Medulla oblongata (tissue), 1 donor: ENCODE measurements at regions not wholly inside any gene's neighbourhood (a gene's known extent, or its start where the extent isn't known, plus 50 kb on each side); places are given as distances from the start of the nearest gene placed in this dataset.

Experiments used
- DNase-seq: peaks from one replicate; pipeline ENCODE4 v3.0.0-alpha.2; 2015; ENCODE audit errors: extremely low spot score

DNA sequence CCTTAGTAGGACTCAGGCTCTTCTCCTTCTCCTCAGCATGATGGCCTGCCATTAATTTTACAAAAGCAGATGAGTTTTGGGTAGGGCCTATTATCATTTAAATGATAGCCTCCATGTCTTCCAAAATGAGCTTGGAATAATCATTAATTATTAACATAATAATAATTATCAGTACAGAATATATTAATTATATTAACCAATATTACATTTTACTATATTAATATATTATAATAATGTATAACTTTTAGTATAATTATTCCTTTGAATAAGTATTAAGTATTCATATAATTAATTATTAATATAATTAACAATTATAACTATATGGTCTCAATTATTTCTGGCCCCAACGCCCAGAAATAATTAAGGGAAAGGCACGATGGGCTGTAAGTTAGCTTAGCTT is 318.6 kb upstream of the ADGRL4 start:
- DNase-seq = no peak

DNA sequence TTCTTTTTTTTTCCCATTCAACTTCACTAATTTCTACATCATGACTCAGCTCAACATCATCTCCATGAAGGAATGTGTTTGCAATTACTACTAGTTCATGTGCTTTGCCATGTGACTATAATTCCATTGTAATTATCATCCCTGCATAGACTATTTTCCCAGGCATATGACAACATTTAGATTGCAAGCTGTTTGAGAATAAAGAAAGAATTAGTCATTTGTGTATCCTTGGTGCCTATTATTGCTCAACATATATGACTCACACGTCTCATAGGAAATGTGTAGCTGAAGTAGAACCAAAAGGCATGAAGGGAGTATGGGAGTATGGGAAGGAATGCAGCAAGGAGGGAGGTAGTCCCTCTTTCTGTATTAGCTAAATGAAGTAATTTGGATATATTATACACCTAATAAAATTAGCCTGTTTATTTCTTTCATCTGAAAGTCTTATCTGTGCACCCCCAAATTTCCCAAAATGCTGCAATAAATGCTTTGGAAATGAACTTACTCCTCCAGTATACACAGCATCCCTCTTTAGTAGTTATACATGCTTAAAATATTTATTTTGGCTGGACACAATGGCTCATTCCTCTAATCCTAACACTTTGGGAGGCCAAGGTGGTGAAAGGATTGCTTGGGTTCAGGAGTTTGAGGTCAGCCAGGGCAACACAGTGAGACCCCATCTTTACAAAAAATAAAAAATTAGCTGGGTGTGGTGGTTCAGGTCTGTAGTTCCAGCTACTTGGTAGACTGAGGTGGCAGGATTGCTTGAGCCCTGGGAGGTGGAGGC is 316.9 kb upstream of the ADGRL4 start:
- no peak for DNase-seq

DNA sequence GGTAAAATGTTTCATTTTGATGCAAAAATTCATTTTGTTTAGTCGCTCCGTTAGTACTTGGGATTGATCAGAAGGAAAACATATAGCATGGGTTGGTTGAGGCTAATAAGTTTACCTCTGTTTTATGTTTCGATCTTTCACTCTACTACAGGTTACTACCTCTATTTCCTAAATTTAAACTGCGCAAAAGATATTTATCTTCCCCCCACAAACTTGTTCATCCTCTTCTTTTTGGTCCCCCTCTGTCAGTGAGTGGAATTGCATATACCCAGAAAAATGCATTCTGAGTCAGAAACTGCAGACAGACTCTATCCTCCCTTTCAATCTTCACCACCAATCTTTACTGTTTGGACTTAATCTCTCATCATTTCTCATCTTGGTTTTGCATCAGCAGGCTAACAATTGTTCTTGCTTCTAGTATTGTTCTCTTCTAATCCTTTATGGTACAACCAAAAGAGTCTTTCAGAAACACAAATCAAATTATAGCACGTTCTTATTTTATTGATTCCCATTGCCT is 316.0 kb upstream of the ADGRL4 start:
- no peak for DNase-seq

DNA sequence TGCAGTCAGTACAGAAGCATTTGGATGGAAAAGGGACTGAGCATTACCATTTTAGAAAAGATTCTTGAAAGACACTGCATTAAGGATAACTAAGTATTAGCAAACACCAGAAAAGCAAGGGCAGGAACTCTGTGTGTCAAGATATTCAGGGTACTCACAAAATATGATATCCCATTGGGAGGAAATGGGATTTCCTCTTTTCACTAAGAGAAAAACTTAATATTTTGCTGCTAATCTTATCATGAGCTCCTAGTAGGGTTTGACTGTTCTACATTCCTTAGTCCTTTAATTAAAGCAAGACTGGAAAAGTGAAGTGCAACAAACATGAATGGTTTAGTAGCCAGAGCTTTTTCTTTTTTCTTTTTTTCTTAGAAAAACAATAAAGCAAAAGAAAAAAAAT is 305.9 kb upstream of the ADGRL4 start:
- no peak for DNase-seq

DNA sequence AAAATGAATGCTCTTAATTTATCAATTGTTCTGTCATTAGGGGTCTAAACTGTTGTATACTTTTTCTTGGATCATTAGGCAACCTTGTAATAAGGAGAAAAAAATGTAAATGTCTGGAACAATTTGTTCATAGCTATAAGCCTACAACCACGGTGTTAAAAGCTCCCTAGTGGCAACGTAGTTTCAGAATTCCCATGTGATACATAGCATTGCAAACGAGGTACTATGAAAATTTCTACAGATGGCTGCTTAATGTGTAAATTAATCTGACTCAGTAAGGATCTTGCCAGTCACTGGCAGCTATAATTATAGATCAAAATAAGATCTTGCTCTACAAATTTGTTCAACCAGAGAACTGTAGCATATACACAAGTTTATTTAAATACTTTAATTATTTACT is 304.1 kb upstream of the ADGRL4 start:
- no peak for DNase-seq

DNA sequence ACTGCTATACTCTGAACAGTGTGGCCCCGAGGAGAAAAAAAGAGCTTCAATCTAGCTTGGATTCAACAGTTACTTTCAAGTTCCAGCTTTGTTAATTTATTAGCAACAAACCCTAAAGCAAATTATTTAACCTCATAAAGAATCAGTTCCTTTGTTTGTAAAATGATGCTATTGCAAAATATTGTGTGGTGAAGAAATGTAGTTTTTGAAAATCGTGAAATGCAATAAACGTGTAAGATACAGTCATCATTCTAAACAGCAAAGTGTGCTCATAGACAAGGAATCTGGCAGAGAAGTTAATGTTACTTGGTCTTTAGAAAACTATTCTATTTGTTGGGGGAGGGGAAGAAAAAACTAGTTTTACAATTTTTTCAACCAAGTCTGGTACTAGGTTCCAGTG is 297.6 kb upstream of the ADGRL4 start:
- DNase-seq = no peak

DNA sequence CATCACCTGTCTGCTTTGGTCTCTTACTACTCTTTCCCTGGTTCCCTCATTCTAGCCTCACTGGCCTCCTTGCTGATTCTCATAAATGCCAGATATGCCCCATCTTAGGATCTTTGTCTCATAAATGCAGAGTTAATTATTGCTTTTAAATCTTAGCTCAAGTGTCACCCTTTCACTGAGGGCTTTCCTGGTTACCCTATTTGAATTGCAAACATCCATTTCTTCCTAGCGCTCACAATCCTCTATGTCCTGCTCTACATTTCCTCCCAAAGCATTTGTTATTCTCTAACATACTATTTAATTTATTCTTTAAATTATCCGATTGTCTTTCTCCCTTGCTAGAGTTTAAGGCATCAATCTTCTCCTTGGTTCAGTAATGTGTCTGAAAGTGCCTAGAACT is 296.5 kb upstream of the ADGRL4 start:
- no peak for DNase-seq

DNA sequence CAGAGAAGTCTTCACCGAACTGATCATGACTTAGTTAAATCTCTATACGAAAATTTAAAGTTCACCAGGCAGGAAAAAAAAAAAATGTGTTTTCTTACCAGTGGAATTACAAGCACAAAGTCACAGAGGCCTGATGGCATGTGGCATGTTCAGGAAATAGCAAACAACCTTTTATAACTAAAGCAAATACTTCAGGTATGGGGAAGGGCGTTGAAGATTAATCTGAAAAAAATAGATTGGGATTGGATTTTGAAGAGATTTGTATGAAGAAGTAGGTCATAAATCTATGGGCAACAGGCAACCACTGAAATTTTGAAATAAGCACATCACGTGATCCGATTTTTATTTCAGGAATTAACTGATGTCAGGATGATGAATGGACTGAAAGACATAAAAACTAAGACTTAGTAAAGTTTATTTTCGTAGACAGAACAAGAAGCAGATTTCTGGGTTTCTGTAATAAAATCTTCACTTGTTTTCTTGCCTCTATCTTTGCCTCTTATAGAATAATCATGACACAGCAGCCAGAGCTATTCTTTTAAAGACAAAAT is 295.9 kb upstream of the ADGRL4 start:
- DNase-seq = no peak

DNA sequence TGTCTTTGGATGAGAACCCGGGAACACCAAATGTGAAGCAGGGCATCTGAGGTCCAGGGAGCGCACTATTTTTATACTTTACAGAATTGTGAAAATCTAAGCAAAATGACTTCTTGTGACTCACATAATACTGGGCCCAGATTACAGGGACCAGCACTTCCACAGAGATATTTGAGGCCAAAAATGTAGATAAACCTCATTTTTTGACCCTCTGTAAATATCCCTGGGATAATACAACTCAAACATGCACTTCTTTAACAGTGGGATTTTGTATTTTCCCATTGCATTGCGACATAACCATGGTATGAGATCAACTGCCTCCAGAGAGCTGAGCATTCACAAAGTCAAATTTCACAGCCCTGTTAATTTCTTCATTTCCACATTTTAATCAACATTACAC is 289.4 kb upstream of the ADGRL4 start:
- no peak for DNase-seq

DNA sequence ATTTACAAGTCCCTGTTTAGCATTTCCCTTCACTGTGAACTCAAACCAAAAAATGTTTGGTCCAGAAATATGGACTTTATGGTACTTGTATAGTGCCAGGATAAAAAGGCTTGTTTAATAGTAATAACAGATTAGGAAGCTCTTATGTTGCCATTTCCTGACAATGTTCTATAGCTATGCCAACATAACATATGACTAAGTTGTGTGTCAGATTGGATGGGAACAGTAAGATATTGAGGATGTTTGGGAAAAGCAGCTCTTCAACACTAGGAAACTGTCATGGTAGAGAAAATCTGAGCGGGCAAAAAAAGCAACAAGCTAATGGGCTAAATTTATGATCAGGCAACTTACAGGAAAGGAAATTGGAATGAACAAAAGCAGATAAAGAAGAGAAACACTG is 287.1 kb upstream of the ADGRL4 start:
- DNase-seq = no peak

DNA sequence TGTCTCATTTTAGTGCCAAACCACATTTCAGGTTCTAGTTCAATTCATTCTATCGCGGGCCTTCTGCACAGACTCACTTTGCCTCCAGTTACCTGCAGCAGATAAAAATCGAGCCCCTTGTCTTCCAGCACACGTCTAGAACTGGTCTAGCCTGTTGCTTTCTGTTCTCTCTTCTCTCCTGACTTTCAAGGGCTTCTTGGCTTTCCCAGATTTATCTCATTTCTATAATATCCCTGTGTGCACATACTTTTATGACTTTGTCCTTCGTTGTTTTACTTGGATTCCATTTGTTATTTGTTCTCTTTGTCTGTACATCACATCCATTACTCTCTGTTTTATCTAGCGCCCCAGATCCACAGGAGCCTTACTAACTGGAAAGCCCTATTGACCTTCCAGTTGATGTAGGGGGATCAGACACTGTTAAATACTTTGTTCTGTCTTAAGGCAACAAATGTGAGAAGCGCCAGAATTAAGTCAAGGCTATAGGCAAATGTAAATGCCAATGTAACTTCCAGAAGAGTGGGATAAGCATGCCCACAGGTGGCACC is 284.5 kb upstream of the ADGRL4 start:
- DNase-seq = no peak

DNA sequence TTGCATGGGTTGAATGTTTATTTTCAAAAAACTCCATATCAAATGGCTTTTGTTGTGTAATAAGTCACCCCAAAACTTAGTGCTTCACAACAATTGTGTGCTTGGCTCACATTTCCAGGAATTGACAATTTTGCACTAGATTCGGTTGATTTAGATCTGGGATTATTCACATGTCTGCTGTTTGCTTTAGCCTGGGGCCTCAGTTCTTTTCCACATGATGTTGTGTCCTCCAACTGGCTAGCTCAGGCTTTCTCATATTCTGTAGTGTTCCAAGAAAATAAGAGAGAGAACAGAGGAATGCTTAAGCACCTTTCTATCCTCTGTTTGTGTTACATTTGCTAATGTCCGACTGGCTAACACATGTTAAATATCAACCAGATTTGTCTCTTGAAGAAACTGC is 281.5 kb upstream of the ADGRL4 start:
- no peak for DNase-seq

DNA sequence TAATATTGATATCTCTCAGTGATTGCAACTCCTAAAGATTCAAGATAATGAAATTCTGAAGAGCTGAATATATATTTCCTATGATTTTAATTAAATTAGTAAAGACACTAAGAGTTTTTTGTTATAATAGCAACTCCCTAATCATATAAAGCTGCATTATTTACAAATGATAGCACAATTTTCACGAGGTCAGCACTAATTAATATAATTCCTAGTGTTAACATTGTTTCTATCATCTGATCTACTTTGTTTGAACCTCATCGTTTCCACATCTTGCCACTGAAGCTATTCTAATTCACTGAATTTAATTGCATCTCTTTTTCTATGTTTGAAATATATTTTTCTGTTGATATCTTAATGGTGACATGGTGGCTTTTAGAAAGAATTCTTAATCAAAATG is 279.1 kb upstream of the ADGRL4 start:
- DNase-seq = no peak

DNA sequence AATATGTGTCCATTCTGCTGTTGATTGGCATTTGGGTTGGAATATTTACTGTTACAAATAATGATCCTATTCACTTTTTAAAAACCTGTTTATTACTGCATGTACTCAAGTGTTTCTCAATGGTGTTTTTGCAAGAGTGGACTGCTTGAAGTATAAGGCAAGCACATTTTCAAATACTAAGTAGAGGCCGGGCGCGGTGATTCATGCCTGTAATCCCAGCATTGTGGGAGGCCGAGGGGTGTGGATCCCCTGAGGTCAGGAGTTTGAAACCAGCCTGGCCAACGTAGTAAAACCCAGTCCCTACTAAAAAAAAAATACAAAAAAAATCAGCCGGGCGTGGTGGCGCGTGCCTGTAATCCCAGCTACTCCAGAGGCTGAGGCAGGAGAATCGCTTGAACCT is 276.9 kb upstream of the ADGRL4 start:
- DNase-seq = no peak

DNA sequence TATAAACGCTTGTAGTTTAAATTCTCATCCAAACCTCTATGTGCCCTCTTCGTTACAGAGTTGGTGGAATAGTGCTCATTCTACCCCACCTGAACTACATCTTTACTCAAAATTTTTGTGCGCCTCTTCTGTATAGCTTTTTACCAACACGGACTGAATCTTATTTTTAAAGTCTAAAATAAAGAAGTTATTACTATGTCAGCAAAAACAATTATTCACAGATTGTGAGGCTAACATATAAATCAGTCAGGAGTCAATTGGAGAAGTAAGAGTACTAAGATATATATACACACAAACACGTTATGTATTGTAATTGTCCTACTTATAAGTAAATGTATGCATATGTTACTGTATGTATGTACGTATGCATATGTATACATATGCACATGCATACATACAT is 274.9 kb upstream of the ADGRL4 start:
- no peak for DNase-seq

DNA sequence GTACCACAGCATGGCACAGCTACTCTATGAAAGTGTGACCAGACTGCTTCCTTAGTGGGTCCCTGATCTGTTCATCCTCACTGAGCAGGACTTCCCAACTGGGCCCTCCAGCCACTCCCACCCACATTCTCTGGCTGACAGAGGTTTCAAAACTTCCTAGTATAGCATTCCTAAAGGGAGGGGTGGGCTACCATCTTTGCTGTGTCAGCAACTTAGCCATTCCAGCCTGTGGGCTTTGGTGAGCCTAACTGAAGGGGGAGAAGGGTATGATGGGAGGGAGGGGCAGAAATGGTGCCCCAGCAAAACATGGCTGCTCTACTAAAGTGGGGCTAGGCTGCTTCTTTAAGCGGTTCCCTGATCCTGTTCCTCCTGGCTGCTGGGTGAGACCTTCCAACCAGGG is 265.2 kb upstream of the ADGRL4 start:
- DNase-seq = no peak

DNA sequence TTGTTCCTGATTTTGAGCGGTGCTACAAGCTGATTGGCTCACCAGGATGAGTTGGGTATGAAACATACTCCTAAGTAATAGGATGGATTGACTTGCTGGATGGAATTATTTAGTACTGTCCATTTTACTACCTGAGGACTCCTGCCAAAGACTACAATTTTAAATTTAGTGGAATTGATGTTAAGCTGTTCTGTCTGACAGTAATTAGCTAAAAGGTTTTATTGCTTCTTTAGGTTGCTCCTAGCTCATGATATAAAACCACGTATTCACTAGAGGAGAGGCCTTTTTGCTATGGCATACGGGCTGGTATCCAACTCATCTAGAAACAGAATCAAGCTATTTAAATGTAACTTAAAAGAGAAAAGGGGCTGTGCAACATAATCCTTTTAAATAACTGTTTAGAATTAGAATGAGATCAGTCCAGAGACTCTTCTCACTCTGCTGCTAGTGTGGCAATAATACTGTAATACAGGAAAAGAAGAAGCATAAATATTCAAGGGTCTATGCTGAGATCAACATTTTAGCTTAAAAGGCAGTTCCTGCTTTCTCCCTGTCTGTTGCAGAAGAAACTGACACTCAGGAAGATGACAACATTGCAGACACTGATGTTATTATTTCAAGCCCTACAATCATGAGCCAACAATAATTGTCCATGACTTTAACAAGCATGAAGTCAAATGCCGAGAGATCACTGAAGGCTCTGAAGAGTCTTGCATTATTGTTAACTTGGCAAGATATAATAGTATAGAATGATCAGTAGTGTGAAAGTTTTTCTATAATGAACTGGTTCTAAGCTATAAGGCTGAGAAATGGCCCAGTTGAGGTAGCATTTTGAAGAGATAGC is 258.7 kb upstream of the ADGRL4 start:
- DNase-seq = no peak

DNA sequence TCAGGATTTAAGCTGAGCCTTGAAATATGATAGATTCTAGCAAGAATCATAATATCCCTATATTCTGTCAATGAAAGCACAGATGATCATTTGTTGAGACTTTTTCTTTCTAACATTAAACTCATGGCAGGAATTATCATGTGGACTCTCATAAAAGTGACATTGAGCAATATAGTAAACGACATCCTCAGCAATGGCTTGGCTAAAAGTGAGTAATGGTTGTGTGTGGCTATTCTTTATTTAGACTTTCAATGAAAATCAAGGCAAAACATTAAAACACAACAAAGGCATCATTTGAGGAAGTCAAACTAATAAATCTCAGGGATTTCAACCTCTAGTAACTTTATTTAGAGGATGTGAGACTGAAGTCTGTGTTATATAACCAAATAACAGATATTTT is 257.8 kb upstream of the ADGRL4 start:
- DNase-seq = no peak

DNA sequence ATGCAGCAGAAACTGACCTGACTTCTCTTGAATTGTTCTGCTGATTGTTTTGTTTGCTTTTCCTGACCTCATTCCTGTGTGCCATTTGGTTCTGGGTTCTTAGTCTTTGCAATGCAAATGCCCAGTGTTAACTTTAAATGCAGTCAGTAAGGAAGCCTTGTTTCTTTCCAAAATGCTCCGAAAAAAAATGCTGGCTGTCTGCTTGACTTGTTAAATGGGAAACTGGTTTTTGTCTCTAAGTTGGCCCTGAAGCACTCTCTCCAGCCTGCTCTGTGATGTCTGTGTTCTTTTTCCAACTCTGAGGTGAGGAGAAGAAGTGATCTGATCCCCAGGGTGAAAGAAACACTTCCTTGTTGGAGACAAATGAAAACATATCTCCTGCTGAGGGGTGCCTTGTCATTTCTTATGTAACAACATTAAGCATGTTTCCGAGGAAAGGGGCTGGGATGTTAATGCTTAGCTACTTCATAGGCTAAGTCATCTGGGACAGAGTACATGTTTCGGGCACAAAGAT is 256.3 kb upstream of the ADGRL4 start:
- peak; percentile 15 for DNase-seq

DNA sequence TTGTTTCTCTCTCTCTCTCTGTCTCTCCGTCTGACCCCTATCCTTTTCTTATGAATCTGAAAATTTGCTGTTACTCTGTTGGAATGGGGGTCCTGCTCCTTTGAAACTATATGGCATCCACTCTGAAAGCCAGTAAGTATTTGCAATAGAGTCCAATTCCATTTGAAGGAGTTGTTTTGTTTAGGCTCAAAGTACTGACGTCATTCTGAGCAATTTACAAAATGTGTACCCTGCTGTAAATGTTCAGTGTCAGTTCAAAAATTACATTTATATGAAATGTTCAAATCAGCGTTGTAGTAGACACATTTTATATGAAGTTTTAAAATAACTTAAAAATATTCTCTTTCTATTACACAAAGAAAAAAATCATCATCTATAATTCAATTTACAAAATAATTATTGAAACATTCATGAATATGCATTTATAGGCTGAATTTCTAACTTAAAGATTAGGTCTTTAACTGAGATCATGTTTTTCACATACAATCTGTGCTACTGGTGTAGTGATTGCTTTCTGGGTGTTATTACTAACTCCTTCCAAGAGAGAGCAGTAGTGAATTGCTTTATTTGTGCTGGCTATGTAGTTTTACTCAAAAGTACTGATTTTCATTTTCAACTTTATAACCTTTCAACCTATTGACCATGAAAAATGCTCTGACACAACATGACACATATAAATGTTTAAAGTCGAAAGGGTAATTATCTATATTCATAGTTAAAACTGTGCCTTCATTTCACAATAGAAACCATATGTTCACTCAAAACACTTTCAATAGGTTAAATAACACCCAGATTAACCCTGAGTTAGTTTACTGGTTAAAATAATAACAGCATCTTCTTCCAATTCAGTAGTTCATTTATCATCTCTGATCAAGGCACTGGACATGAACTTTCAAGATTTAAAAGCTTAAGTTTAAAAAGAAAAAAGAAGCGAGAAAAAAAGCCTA is 253.1 kb upstream of the ADGRL4 start:
- peak; percentile 18 for DNase-seq

DNA sequence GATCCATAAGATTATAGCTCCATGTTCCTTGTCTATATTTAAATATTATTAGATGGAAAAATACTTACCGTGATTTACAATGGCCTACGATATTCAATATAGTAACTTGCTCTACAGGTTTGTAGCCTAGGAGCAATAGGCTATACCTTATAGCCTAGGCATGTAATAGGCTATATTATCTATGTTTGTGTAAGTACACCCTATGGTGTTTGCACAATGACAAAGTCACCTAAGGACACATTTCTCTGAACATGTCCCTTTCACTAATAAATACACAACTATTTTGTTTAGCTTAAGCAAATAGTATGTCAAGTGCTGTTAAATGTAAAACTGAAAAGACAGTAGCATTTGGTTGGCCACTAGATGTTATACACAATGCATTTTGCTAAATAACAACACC is 248.9 kb upstream of the ADGRL4 start:
- DNase-seq = no peak
